OCI-LY7 (cell line): ENCODE measurements at regions not wholly inside any gene's neighbourhood (a gene's known extent, or its start where the extent isn't known, plus 50 kb on each side); places are given as distances from the start of the nearest gene placed in this dataset.

Experiments used
- CTCF ChIP-seq: fragments of 200-600 bp; sonication (generic); conservative IDR thresholded peaks from 2 replicates; pipeline ENCODE4 v1.5.1; 2014; ENCODE audit warnings: mild to moderate bottlenecking, antibody characterized with exemption, low read length, moderate library complexity, mixed read lengths
- EZH2phosphoT487 ChIP-seq: fragments of 200-600 bp; sonication (generic); IDR thresholded peaks from 2 replicates; pipeline ENCODE4 v1.6.1; 2018; ENCODE audit warnings: low read depth, borderline replicate concordance, mild to moderate bottlenecking, mixed run types, antibody characterized with exemption, low read length, moderate library complexity, mixed read lengths

- TF ChIP-seq CTCF, result no peak
- no peak for TF ChIP-seq EZH2phosphoT487
Measured at GRCh38 chr4:116323606-116324005, 761.8 kb downstream of the TRAM1L1 start.
